ENCODE measurements at regions not wholly inside any gene's neighbourhood (a gene's known extent, or its start where the extent isn't known, plus 50 kb on each side); places are given as distances from the start of the nearest gene placed in this dataset.

- H3K4me3 ChIP-seq (ENCODE audit: low read length), result no peak overlapping the region
- DNase-seq (ENCODE audit: low read depth, low spot score), result no peak
Measured at GRCh38 chr15:59953392-59953883, 50.7 kb upstream of the FOXB1 start.

GRCh38 chr15:59952960-59953359, 51.2 kb upstream of the FOXB1 start:
- H3K4me3 ChIP-seq (ENCODE audit: low read length), result no peak overlapping the region
- no peak for DNase-seq (ENCODE audit: low read depth, low spot score)

DNA sequence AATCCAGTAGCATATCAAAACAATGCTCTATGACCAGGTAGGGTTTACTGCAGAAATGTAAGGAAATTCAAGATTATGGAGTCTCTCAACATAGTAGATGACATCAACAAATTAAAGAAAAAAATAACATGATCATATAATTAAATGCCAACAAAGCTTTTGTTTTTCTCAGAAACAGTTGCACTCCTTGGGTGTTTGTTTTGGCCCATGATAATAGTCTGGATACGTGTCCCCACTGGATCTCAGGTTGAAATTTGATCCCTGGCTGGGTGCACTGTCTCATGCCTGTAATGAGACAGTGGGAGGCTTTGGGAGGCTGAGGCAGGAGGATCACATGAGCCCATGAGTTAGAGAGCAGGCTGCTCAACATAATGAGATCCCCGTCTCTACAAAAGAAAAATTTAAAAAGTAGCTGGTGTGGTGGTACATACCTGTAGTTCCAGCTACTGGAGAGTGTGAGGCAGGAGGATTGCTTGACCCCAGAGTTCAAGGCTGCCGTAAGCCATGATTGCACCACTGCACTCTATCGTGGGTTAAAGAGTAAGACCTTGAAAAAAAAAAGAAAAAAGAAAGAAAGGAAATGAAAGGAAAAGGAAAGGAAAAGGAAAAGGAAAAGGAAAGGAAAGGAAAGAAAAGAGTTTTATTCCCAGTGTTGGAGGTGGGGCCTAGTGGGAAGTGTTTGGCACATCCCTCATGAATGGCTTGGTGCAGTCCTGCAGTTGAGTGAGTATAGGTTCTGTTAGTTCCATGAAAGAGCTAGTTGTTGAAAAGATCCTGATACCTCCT, 53.3 kb upstream of the FOXB1 start:
- no peak overlapping the region for H3K4me3 ChIP-seq (ENCODE audit: low read length)
- DNase-seq (ENCODE audit: low read depth, low spot score), result no peak

DNA sequence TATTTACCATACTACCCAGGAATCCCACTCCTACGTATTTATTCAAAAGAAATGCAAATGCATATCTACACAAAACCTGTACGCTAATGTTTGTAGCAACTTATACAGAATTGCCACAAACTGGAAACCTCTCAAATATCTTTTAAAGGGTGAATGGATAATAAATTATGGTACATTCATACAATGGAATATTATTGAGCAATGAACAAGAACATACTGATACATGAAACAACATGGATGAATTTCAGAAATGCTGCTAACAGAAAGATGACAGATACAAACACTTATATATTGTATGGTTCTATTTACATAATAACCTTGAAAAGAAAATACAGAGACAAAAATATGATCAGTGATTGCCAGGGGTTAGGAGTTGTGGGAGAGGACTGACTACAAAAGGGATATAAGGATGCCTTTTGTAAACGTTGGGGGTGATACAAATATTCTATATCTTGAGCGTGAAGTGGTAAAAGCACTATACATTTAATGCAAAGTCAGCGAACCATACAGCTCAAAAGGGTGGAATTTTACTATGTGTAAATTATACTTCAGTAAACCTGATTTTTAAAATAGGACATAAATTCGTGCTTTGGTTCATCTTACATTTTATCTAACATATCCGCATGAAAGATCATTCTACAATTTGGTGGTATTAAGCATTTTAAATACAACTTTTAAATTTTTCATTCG, 55.0 kb upstream of the FOXB1 start:
- H3K4me3 ChIP-seq (ENCODE audit: low read length), result no peak overlapping the region
- no peak for DNase-seq (ENCODE audit: low read depth, low spot score)

DNA sequence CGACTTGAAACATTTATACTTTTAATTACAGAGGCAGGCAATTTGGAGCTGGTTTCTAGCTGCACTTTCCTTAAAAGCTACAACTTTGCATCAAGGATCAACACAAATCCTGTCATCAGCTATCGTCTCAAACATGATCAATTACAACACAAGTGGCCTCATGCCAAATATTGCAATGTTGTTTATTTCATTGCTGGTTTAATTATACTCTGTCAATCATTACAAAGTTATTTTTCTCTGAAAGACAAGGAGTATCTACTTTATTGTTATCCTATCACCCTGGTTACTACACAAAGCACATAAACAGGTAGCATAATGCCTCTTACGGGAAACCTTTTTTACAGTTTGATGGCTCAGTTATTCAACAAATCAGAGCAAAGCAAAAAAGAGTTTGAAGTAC, 58.0 kb upstream of the FOXB1 start:
- no peak for DNase-seq (ENCODE audit: low read depth, low spot score)
- H3K4me3 ChIP-seq (ENCODE audit: low read length), result no peak overlapping the region

DNA sequence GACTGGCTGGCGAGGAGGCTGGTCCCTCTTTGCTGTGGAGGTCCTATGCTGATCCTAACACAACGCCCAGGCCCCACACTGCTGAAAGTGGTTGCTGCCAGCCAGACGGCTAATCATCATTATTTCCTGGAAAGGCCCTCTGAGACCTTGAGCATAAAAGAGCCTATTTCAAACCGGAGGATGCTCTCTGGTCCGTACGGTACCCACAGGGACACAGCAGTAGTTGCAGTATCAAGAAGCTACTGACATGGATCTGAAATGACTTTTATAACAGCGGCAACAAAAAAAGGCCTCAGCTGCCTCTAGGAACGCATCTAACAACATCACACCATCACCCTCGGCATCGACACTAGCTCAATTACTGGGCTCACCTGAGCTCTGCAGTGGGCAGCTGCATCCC, 59.1 kb upstream of the FOXB1 start:
- DNase-seq (ENCODE audit: low read depth, low spot score), result no peak
- no peak overlapping the region for H3K4me3 ChIP-seq (ENCODE audit: low read length)

- no peak for DNase-seq (ENCODE audit: low read depth, low spot score)
Measured at GRCh38 chr15:59941612-59942011, 62.5 kb upstream of the FOXB1 start.

DNA sequence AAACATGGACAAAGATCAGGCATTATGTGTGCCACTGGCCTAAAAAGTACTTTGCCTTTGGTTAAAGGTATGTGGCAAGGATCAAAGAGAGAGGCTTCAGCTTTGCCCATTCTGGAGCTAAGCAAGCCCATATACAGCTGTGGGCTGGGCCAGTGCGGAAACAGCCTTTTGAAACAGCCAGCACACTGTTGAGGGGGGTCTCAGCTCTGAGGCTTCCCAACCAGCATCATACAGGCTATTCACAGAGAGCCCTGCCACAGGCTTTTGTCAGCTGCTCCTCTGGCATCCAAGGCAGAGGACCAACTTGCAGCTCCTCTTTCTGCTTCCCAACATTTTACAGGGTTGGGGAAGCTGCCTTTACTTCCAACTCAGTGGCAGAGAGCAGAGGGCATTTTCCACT, 63.2 kb upstream of the FOXB1 start:
- no peak for DNase-seq (ENCODE audit: low read depth, low spot score)
- H3K4me3 ChIP-seq (ENCODE audit: low read length), result no peak overlapping the region

More at GRCh38 chr15:59941612-59942011, 62.5 kb upstream of the FOXB1 start:
- H3K4me3 ChIP-seq (ENCODE audit: low read length), result no peak overlapping the region

DNA sequence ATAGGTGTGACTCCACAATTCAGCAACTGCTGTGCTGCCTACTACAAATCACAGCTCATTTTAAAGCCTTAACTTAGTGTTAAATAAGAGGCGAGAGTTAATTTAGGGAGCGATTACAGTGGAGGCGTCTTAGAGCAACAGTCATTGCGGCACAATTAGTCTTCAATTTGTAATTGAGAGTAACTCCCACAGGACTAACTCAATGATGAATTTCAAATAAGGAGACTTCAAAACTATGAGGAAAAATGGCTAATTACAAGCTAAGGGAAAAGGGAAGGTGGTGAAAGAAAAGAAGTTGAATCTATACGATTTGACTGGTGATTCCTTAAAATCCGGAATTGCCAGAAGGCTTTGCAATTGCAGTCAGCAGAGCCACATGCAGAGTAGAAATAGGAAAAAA, 63.7 kb upstream of the FOXB1 start:
- no peak overlapping the region for H3K4me3 ChIP-seq (ENCODE audit: low read length)
- DNase-seq (ENCODE audit: low read depth, low spot score), result no peak

- H3K4me3 ChIP-seq (ENCODE audit: low read length), result no peak overlapping the region
Measured at GRCh38 chr15:59936741-59937140, 67.4 kb upstream of the FOXB1 start.

DNA sequence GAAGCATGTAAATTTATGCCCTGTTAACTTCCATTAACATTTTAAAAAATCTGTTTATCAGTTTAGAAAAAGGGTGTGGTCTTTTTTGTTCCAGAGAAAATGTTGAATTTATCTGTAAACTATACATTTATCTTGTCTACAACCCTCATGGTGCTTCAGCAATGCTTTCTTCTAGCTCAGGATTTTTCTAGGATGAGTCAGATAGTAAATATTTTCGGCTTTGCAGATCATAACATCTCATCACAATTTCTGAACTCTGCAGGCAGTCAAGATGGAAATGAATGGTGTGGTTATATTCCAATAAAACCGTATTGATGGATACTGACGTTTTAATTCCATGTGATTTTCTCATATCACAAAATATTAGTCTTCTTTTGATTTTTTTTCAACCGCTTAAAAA, 70.5 kb upstream of the FOXB1 start:
- no peak for DNase-seq (ENCODE audit: low read depth, low spot score)
- no peak overlapping the region for H3K4me3 ChIP-seq (ENCODE audit: low read length)

More at GRCh38 chr15:59936741-59937140, 67.4 kb upstream of the FOXB1 start:
- no peak for DNase-seq (ENCODE audit: low read depth, low spot score)

GRCh38 chr15:59931646-59932261, 72.4 kb upstream of the FOXB1 start:
- no peak for DNase-seq (ENCODE audit: low read depth, low spot score)
- no peak overlapping the region for H3K4me3 ChIP-seq (ENCODE audit: low read length)

- DNase-seq (ENCODE audit: low read depth, low spot score), result no peak
- H3K4me3 ChIP-seq (ENCODE audit: low read length), result no peak overlapping the region
Measured at GRCh38 chr15:59924812-59925522, 79.1 kb upstream of the FOXB1 start.

DNA sequence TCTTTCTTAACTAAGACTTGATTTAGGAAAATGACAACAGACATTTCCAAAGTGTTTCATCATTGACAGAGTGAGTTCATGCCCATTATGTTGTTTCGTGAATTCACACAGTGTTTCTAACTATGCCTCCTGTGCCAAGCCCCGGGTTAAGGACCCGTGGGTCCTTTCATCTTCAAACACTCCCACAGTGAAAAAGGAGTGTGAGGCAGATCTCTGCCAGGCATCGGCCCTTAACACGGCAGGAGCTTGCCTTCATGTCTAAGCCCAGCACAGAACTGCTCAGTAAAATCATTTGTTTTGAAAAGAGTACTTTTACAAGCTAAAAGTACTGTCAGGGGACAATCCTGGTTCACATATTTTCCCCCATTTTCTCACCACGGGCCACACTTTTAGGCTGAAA, 80.0 kb upstream of the FOXB1 start:
- no peak for DNase-seq (ENCODE audit: low read depth, low spot score)
- no peak overlapping the region for H3K4me3 ChIP-seq (ENCODE audit: low read length)

- DNase-seq (ENCODE audit: low read depth, low spot score), result peak; percentile 60
- H3K4me3 ChIP-seq (ENCODE audit: low read length), result no peak overlapping the region
Measured at GRCh38 chr15:59923508-59923907, 80.6 kb upstream of the FOXB1 start.

- no peak overlapping the region for H3K4me3 ChIP-seq (ENCODE audit: low read length)
- no peak for DNase-seq (ENCODE audit: low read depth, low spot score)
Measured at GRCh38 chr15:59918994-59919951, 84.8 kb upstream of the FOXB1 start.

DNA sequence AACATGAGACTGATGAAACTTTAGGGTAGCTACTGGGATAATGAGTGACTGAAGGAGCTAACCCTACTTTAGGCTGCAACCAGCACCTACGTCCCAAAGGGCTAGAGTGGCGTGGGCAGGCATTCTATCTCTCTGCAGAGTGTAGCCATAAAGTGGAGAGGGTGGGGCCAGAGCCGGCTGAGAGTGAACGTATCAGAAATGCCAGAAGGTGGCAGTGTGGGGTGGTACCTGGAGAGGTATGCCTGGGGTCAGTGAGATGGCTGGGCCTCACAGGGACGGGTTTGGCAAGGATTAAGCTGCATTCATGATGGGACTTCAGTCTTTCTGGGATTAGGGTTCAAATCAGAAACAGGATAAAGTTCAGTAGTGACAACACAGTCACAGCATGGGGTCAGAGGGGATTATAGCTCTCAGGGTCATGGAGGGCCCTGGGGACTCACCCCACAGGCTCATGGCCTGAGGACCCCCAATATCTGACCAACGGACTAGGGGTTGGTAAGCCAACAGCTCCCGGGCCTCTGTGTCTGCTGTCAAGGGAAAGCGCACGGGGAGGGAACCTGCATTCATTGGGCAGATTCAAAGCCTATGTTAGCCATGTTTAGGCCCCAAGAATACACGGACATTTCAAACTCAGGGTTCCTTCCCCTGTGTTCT, 86.5 kb upstream of the FOXB1 start:
- peak; percentile 63 for DNase-seq (ENCODE audit: low read depth, low spot score)
- no peak overlapping the region for H3K4me3 ChIP-seq (ENCODE audit: low read length)

DNA sequence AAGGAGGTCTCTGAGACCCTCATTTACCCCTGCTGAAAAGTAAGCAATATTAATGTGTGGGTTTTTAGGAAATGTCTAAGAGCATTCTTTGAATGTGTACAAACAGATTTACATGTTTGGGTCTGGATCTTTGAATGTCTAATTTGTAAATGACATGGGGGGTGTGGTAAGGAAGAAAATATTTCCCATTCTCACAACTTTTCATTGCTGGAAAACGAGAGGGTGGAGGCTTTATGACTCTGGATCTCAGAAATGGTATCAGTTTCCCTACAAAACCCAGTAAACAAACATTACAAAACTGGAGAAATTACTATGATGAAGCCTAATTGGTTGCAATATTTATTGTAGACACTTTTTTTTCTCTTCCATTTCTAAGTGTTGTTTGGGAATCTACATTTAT, 98.1 kb upstream of the FOXB1 start:
- H3K4me3 ChIP-seq (ENCODE audit: low read length), result no peak overlapping the region
- DNase-seq (ENCODE audit: low read depth, low spot score), result no peak
